SK-N-SH treated with all-trans-retinoic acid at 6 μM for 48 hours (cell line): ENCODE measurements at regions not wholly inside any gene's neighbourhood (a gene's known extent, or its start where the extent isn't known, plus 50 kb on each side); places are given as distances from the start of the nearest gene placed in this dataset.

Source experiments
- ARNTL ChIP-seq: fragments of 450-650 bp; formaldehyde crosslinking; IDR thresholded peaks from 2 replicates; pipeline ENCODE4 v1.5.0; 2020; ENCODE audit warnings: low read depth, mild to moderate bottlenecking, moderate library complexity, borderline replicate concordance
- BACH2 ChIP-seq: fragments of 250-450 bp; sonication (Bioruptor Pico); IDR thresholded peaks from 2 replicates; pipeline ENCODE4 v1.9.0; 2021; ENCODE audit warnings: mild to moderate bottlenecking, borderline replicate concordance
- CSDC2 ChIP-seq: fragments of 250-450 bp; sonication (Bioruptor Pico); IDR thresholded peaks from 2 replicates; pipeline ENCODE4 v1.5.0; 2020; ENCODE audit warnings: mild to moderate bottlenecking, moderate library complexity
- OSR1 ChIP-seq: fragments of 250-450 bp; sonication (Bioruptor Pico); IDR thresholded peaks from 2 replicates; pipeline ENCODE4 v1.8.0; 2022; ENCODE audit warnings: moderate library complexity, mild to moderate bottlenecking, inconsistent platforms
- RARB ChIP-seq: fragments of 250-450 bp; sonication (Bioruptor Pico); IDR thresholded peaks from 2 replicates; pipeline ENCODE4 v1.8.0; 2021; ENCODE audit warnings: mild to moderate bottlenecking, moderate library complexity
- TSHZ2 ChIP-seq: fragments of 250-450 bp; sonication (Bioruptor Pico); IDR thresholded peaks from 2 replicates; pipeline ENCODE4 v1.5.0; 2020; ENCODE audit warnings: mild to moderate bottlenecking, moderate library complexity
- ZC3H10 ChIP-seq: fragments of 250-450 bp; sonication (Bioruptor Pico); IDR thresholded peaks from 2 replicates; pipeline ENCODE4 v1.5.1; 2021; ENCODE audit warnings: mild to moderate bottlenecking, moderate library complexity
- ZFP3 ChIP-seq: fragments of 250-450 bp; sonication (Bioruptor Pico); IDR thresholded peaks from 2 replicates; pipeline ENCODE4 v1.5.0; 2020; ENCODE audit warnings: mild to moderate bottlenecking, moderate library complexity
- ZFP30 ChIP-seq: fragments of 450-650 bp; formaldehyde crosslinking; IDR thresholded peaks from 2 replicates; pipeline ENCODE4 v1.5.0; 2022; ENCODE audit warnings: mild to moderate bottlenecking, moderate library complexity
- ZNF565 ChIP-seq: fragments of 450-650 bp; formaldehyde crosslinking; conservative IDR thresholded peaks from 2 replicates; pipeline ENCODE4 v1.5.0; 2020; ENCODE audit warnings: low read depth, mild to moderate bottlenecking, moderate library complexity
- ZNF70 ChIP-seq: fragments of 450-650 bp; formaldehyde crosslinking; IDR thresholded peaks from 2 replicates; pipeline ENCODE4 v1.5.0; 2020; ENCODE audit warnings: mild to moderate bottlenecking, moderate library complexity
- TF ChIP-seq, protein P1 (sequence below): fragments of 250-450 bp; sonication (Bioruptor Pico); IDR thresholded peaks from 2 replicates; pipeline ENCODE4 v1.5.1; 2020; ENCODE audit warnings: low read depth, mild to moderate bottlenecking, moderate library complexity
- TF ChIP-seq, protein P2 (sequence below): fragments of 250-450 bp; sonication (Bioruptor Pico); IDR thresholded peaks from 2 replicates; pipeline ENCODE4 v1.8.0; 2020; ENCODE audit warnings: mild to moderate bottlenecking, moderate library complexity, borderline replicate concordance

DNA sequence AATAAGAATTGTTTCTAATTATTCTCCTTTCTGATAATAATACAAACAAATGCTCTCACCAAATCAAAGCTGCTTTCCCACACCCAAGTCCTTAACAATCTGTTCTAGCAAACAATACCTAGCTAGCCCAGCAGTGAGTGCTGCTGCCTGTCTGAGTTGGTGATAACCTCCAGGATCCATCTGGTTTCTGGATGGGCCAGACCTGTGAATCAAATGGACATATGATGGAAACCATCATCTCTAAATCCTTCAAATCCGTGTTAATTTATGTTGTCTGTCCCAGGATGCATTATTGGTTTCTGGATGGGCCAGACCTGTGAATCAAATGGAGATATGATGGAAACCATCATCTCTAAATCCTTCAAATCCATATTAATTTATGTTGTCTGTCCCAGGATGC lies 1230.0 kb downstream of the AMY1C start:
- TF ChIP-seq BACH2 (CRISPR knock-in tag) (no peak), ZFP3 (no peak), ZFP30 (CRISPR knock-in tag) (no peak), TSHZ2 (CRISPR knock-in tag) (no peak), ZNF565 (CRISPR knock-in tag) (no peak), ZNF70 (CRISPR knock-in tag) (no peak), RARB (CRISPR knock-in tag) (no peak), ARNTL (CRISPR knock-in tag) (no peak), CSDC2 (CRISPR knock-in tag) (no peak), ZC3H10 (no peak), OSR1 (no peak)
- TF ChIP-seq, protein P1, sequence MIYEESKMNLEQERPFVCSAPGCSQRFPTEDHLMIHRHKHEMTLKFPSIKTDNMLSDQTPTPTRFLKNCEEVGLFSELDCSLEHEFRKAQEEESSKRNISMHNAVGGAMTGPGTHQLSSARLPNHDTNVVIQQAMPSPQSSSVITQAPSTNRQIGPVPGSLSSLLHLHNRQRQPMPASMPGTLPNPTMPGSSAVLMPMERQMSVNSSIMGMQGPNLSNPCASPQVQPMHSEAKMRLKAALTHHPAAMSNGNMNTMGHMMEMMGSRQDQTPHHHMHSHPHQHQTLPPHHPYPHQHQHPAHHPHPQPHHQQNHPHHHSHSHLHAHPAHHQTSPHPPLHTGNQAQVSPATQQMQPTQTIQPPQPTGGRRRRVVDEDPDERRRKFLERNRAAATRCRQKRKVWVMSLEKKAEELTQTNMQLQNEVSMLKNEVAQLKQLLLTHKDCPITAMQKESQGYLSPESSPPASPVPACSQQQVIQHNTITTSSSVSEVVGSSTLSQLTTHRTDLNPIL (CRISPR knock-in tag): no peak
- TF ChIP-seq, protein P2, sequence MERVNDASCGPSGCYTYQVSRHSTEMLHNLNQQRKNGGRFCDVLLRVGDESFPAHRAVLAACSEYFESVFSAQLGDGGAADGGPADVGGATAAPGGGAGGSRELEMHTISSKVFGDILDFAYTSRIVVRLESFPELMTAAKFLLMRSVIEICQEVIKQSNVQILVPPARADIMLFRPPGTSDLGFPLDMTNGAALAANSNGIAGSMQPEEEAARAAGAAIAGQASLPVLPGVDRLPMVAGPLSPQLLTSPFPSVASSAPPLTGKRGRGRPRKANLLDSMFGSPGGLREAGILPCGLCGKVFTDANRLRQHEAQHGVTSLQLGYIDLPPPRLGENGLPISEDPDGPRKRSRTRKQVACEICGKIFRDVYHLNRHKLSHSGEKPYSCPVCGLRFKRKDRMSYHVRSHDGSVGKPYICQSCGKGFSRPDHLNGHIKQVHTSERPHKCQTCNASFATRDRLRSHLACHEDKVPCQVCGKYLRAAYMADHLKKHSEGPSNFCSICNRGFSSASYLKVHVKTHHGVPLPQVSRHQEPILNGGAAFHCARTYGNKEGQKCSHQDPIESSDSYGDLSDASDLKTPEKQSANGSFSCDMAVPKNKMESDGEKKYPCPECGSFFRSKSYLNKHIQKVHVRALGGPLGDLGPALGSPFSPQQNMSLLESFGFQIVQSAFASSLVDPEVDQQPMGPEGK (CRISPR knock-in tag): no peak
